Right cardiac atrium (tissue), 5 donors: ENCODE measurements at regions not wholly inside any gene's neighbourhood (a gene's known extent, or its start where the extent isn't known, plus 50 kb on each side); places are given as distances from the start of the nearest gene placed in this dataset.
"Not testable (repeated sequence)": the region's sequence is repeated elsewhere in the genome, so short reads cannot be mapped to it uniquely, and the experiment has no call there.

Source experiments
- ATAC-seq, 2 donors: fragments of 200-7000 bp; cut with Tn5 transposase; one replicate each; pipeline versions ENCODE4 v1.8.0 to v1.9.1; 2020; ENCODE audit warnings: moderate library complexity in 2 of 2, mild to moderate bottlenecking in 1 of 2
- DNase-seq, 3 donors: peaks; one replicate each; pipeline ENCODE4 v3.0.0-alpha.2; 2020
- H3K27ac ChIP-seq: one replicate; pipeline ENCODE4 v1.5.1; 2013; ENCODE audit warnings: mild to moderate bottlenecking, low read length, control low read depth, moderate library complexity
- H3K27me3 ChIP-seq: one replicate; pipeline ENCODE4 v1.6.1; 2013; ENCODE audit not compliant: control insufficient read depth, insufficient read depth
- H3K4me1 ChIP-seq: one replicate; pipeline ENCODE4 v1.6.1; 2013; ENCODE audit warnings: low read length; ENCODE audit not compliant: control insufficient read depth, insufficient read depth
- H3K4me3 ChIP-seq: one replicate; pipeline ENCODE4 v1.5.1; 2013; ENCODE audit warnings: low read length, control low read depth
- H3K9me3 ChIP-seq: one replicate; pipeline ENCODE4 v1.6.1; 2013; ENCODE audit warnings: low read length; ENCODE audit not compliant: control insufficient read depth
- WGBS: extraction: QIAGEN DNeasy Blood & Tissue Kit; methylation state at CpG from one replicate; pipeline ENCODE4 v1.1.7; 2013; 5-methylcytosine and 5-hydroxymethylcytosine counted together
- intact Hi-C, 4 donors: fragments of 100-400 bp; cut with DNase I; formaldehyde crosslinking; loops; one replicate each; pipeline versions ENCODE4 v1.11.0 to v1.14.0; 2022 to 2023
- donor health status: healthy with polysubstance abuse.
- donor health status: DM: no; HTN: yes; CAD: no.
- donor health status: DM: no; HTN: no; CAD: no.
- donor health status: DM: no; HTN: yes; CAD: no; lungs with severe emphysema.
- donor health status: DM: yes; HTN: yes; CAD: no.

GRCh38 chr2:129823044-129823443 lies 156.4 kb upstream of the RAB6C start:
- H3K4me3 ChIP-seq, result no peak overlapping the region
- DNase-seq (no peak), ATAC-seq (no peak)
- no peak overlapping the region for H3K27ac ChIP-seq
- no peaks in the 10 kb centered on the region for H3K9me3 ChIP-seq
- H3K27me3 ChIP-seq, result no peaks in the 10 kb centered on the region
- WGBS, result 66% methylated on average over 10 of the region's 10 CpGs
- intact Hi-C loops, result no loop called here
- H3K4me1 ChIP-seq, result no peaks in the 10 kb centered on the region

DNA sequence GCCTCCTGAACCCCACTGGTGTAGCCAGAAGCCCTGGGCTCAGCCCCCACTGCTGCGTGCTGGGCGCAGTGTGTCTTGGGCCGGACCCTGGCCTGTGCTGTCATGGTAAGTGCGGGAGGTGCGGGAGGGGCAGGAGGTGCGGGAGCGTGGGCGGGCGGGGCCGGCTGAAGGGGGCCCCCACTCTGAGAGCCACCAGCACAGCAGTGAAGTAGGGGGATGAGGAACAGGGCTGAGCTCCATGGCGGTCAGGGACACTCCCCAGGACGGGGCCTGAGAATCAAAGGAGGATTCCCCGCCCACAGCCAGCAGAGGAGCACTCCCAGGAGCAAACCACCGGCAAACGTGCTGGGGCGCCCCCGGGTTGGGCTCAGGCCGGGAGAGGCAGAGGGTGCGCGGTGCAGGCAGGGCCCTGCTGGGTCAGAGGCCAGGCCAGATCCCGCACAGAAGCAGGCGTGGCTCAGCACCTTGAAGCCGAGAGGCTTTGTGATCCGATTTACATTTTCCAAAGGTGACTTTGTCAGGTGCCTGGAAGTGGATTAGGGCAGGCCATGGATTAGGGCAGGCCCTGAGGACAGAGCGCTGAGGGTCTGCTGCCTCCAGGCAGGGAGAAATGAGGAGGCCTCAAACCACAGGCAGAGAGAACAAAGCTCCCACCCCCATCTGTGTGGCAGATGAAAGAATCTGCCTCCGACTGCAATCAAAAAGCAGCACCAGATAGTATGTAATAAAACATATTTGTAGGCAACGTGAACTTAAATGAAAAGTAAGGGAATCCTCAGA lies 152.0 kb upstream of the RAB6C start:
- no peaks in the 10 kb centered on the region for H3K27me3 ChIP-seq
- H3K27ac ChIP-seq, result no peak overlapping the region
- no peak for DNase-seq
- no peak overlapping the region for H3K4me3 ChIP-seq
- 65% methylated on average over 27 of the region's 27 CpGs for WGBS
- H3K4me1 ChIP-seq, result no peaks in the 10 kb centered on the region
- H3K9me3 ChIP-seq, result no peaks in the 10 kb centered on the region
- intact Hi-C loops, result no loop called here
- ATAC-seq, result no peak

- 61% methylated on average over 7 of the region's 7 CpGs for WGBS
- intact Hi-C loops, result no loop called here
These were observed 150.7 kb upstream of the RAB6C start for GRCh38 chr2:129828792-129829191.

GRCh38 chr2:129829588-129829987 lies 149.9 kb upstream of the RAB6C start:
- intact Hi-C loops, result no loop called here
- no peaks in the 10 kb centered on the region for H3K9me3 ChIP-seq

More at GRCh38 chr2:129828792-129829191, 150.7 kb upstream of the RAB6C start:
- Histone ChIP-seq H3K4me3 (no peak overlapping the region), H3K4me1 (no peaks in the 10 kb centered on the region), H3K9me3 (no peaks in the 10 kb centered on the region), H3K27me3 (no peaks in the 10 kb centered on the region), H3K27ac (no peak overlapping the region)
- DNase-seq, result no peak
- ATAC-seq, result no peak

DNA sequence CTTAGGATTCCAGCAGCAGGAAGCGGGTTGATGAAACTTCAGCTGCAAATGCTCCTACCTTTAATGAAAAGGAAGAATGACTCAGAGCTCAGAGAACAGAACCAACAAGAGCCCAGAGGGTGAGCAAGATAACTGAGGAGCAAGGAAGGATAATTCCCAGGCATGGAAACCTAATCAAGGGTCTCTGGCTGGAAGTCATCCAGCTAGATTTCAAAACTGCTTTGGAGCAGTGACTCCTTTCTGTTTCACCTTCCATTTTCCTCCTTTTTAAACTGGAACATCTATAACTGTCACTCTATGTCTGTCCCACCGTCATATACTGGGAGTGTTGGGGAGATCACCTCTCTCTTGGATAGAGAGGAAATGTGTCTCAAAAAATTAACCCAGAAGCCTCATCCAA lies 148.4 kb upstream of the RAB6C start:
- 92% methylated on average over 2 of the region's 2 CpGs for WGBS
- Histone ChIP-seq H3K9me3 (no peaks in the 10 kb centered on the region), H3K27me3 (no peaks in the 10 kb centered on the region), H3K4me1 (no peaks in the 10 kb centered on the region), H3K27ac (no peak overlapping the region), H3K4me3 (no peak overlapping the region)
- ATAC-seq (no peak), DNase-seq (no peak)
- intact Hi-C loops, result no loop called here

More at GRCh38 chr2:129829588-129829987, 149.9 kb upstream of the RAB6C start:
- Histone ChIP-seq H3K27ac (no peak overlapping the region), H3K4me3 (no peak overlapping the region), H3K27me3 (no peaks in the 10 kb centered on the region), H3K4me1 (no peaks in the 10 kb centered on the region)
- DNase-seq (no peak), ATAC-seq (no peak)
- WGBS, result 88% methylated on average over 3 of the region's 3 CpGs

- ATAC-seq, H3K4me3 ChIP-seq, intact Hi-C loops, H3K9me3 ChIP-seq, H3K4me1 ChIP-seq, H3K27ac ChIP-seq, DNase-seq, H3K27me3 ChIP-seq: not testable (repeated sequence)
- 96% methylated on average over 20 of the region's 20 CpGs for WGBS
These were observed 146.0 kb upstream of the RAB6C start for GRCh38 chr2:129833465-129833864.

GRCh38 chr2:129847043-129847442 lies 132.4 kb upstream of the RAB6C start:
- H3K27ac ChIP-seq, result no peak overlapping the region
- intact Hi-C loops, result no loop called here
- H3K4me1 ChIP-seq, result no peaks in the 10 kb centered on the region
- no peaks in the 10 kb centered on the region for H3K27me3 ChIP-seq
- WGBS, result 45% methylated on average over 1 of the region's 1 CpG
- DNase-seq, result no peak
- no peak for ATAC-seq
- H3K4me3 ChIP-seq, result no peak overlapping the region
- no peaks in the 10 kb centered on the region for H3K9me3 ChIP-seq

- no peaks in the 10 kb centered on the region for H3K27me3 ChIP-seq
- 21% methylated on average over 6 of the region's 6 CpGs for WGBS
- H3K4me1 ChIP-seq, result no peaks in the 10 kb centered on the region
- intact Hi-C loops, result no loop called here
- H3K27ac ChIP-seq, result no peak overlapping the region
- ATAC-seq (peak in 1 of 2 donors; percentile 71), DNase-seq (no peak)
- no peaks in the 10 kb centered on the region for H3K9me3 ChIP-seq
- no peak overlapping the region for H3K4me3 ChIP-seq
These were observed 129.8 kb upstream of the RAB6C start for GRCh38 chr2:129849559-129850160.

DNA sequence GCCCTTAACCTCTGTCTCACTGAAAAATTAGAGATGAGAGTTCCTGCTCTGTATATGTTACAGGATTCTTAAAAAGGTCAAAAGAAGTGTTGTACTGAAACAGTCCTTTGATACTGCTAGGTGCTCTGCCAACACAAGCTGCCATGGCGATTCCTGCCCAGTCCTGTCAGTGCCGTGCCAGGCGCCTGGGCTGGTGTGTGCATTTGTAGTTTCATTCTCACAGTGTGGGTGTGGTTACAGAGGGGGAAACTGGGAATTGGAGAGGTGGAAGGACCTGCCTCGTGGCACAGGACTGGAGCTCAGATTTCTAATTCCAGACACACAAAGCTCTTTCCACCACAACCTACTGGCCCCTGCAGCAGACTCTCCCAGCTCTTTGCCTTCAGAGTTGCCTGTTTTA lies 122.3 kb upstream of the RAB6C start:
- intact Hi-C loops, result no loop called here
- no peak overlapping the region for H3K4me3 ChIP-seq
- WGBS, result 65% methylated on average over 4 of the region's 4 CpGs
- peak in 1 of 2 donors; percentile 54 for ATAC-seq
- DNase-seq, result no peak
- no peaks in the 10 kb centered on the region for H3K4me1 ChIP-seq
- H3K27me3 ChIP-seq, result no peaks in the 10 kb centered on the region
- H3K27ac ChIP-seq, result no peak overlapping the region
- H3K9me3 ChIP-seq, result no peaks in the 10 kb centered on the region

GRCh38 chr2:129859175-129859574 lies 120.3 kb upstream of the RAB6C start:
- H3K27ac ChIP-seq, result no peak overlapping the region
- no peak for ATAC-seq
- 51% methylated on average over 9 of the region's 9 CpGs for WGBS
- no peaks in the 10 kb centered on the region for H3K9me3 ChIP-seq
- no peaks in the 10 kb centered on the region for H3K4me1 ChIP-seq
- intact Hi-C loops, result no loop called here
- no peaks in the 10 kb centered on the region for H3K27me3 ChIP-seq
- no peak for DNase-seq
- H3K4me3 ChIP-seq, result no peak overlapping the region

DNA sequence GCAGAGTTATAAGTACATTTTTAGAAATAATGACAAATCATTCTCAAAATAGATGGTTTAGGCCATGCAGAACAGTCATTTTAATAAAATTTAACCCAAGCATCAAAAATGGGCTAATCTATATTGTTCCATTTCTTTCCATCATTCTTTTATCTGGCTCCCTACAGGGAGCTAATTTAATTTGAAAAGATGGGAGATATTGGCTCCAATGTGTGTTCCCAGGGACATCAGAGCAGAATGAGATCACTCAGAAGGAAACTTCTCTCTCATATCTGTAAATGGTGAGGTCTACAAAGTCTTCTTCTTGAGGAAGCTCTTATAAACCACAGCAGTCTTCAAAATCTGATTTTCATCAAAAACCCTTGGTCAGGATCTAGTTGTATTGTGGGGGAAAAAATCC lies 119.4 kb upstream of the RAB6C start:
- no peaks in the 10 kb centered on the region for H3K27me3 ChIP-seq
- DNase-seq (no peak), ATAC-seq (no peak)
- H3K9me3 ChIP-seq, result no peaks in the 10 kb centered on the region
- no peak overlapping the region for H3K27ac ChIP-seq
- H3K4me1 ChIP-seq, result no peaks in the 10 kb centered on the region
- no peak overlapping the region for H3K4me3 ChIP-seq
- intact Hi-C loops, result no loop called here
